Testis (tissue), 2 donors: ENCODE measurements at regions not wholly inside any gene's neighbourhood (a gene's known extent, or its start where the extent isn't known, plus 50 kb on each side); places are given as distances from the start of the nearest gene placed in this dataset.

ENCODE experiments used
- POLR2A ChIP-seq: fragments of 450-650 bp; IDR thresholded peaks from one replicate; pipeline ENCODE4 v1.6.1; 2017; ENCODE audit warnings: antibody characterized with exemption, mild to moderate bottlenecking, moderate library complexity
- TF ChIP-seq, protein P1 (sequence below), 3 experiments: fragments of 450-650 bp in 2 of 3; fragments of 200-600 bp in 1 of 3; sonication (generic) in 1 of 3; IDR thresholded peaks; one replicate each; pipeline ENCODE4 v1.5.1; 2016 to 2019; ENCODE audit warnings: antibody characterized with exemption in 3 of 3, mild to moderate bottlenecking in 2 of 3, moderate library complexity in 1 of 3

DNA sequence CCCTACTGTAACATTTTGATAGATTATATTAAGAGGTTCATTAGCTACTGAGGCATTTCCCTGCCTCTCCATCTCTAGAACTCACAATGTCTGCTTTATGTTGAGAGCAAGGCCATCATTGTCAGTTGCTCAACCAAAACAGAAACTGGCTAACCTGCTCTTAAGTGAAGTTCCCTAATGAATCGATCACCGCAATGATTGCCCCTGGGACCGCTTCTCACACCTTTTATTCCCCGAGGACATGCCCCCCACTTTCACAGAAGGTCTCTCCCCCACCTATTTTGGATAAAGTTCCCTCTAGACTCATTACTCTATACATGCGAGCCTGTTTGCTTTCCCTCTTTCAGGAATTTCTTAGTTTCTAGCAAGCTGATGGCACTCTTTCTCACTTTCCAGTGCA, 108.8 kb downstream of the FAM217A start:
- TF ChIP-seq, protein P1, sequence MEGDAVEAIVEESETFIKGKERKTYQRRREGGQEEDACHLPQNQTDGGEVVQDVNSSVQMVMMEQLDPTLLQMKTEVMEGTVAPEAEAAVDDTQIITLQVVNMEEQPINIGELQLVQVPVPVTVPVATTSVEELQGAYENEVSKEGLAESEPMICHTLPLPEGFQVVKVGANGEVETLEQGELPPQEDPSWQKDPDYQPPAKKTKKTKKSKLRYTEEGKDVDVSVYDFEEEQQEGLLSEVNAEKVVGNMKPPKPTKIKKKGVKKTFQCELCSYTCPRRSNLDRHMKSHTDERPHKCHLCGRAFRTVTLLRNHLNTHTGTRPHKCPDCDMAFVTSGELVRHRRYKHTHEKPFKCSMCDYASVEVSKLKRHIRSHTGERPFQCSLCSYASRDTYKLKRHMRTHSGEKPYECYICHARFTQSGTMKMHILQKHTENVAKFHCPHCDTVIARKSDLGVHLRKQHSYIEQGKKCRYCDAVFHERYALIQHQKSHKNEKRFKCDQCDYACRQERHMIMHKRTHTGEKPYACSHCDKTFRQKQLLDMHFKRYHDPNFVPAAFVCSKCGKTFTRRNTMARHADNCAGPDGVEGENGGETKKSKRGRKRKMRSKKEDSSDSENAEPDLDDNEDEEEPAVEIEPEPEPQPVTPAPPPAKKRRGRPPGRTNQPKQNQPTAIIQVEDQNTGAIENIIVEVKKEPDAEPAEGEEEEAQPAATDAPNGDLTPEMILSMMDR (IDR thresholded peaks at IDR 0.05) = no peak
- no peak for TF ChIP-seq POLR2A
